Vagina (tissue), 2 donors: ENCODE measurements at regions not wholly inside any gene's neighbourhood (a gene's known extent, or its start where the extent isn't known, plus 50 kb on each side); places are given as distances from the start of the nearest gene placed in this dataset.

Source experiments
- DNase-seq, 2 donors: peaks; one replicate each; pipeline ENCODE4 v3.0.0-alpha.2; 2017; ENCODE audit errors: extremely low spot score in 2 of 2
- H3K27ac ChIP-seq: fragments of 200-600 bp; sonication (generic); one replicate; pipeline ENCODE4 v1.5.1; 2019
- H3K27me3 ChIP-seq: fragments of 200-600 bp; sonication (generic); one replicate; pipeline ENCODE4 v1.5.1; 2019
- H3K36me3 ChIP-seq, 2 donors: fragments of 200-600 bp; sonication (generic); one replicate each; pipeline ENCODE4 v1.5.1; 2017 to 2019
- H3K4me1 ChIP-seq: fragments of 200-600 bp; sonication (generic); one replicate; pipeline ENCODE4 v1.5.1; 2019
- H3K4me3 ChIP-seq, 2 donors: fragments of 200-600 bp; sonication (generic); 1 replicate in 1 of 2; 2 replicates in 1 of 2; pipeline ENCODE4 v1.5.1; 2016 to 2019
- H3K9me3 ChIP-seq: fragments of 200-600 bp; sonication (generic); one replicate; pipeline ENCODE4 v1.5.1; 2019
- CTCF ChIP-seq, 3 experiments: fragments of 450-650 bp in 2 of 3; fragments of 200-600 bp in 1 of 3; sonication (generic) in 1 of 3; IDR thresholded peaks; one replicate each; pipeline ENCODE4 v1.5.1; 2017 to 2019; ENCODE audit warnings: antibody characterized with exemption in 3 of 3, mild to moderate bottlenecking in 2 of 3, moderate library complexity in 2 of 3
- POLR2A ChIP-seq, 2 donors: fragments of 450-650 bp; IDR thresholded peaks; one replicate each; pipeline ENCODE4 v1.6.1; 2017; ENCODE audit warnings: antibody characterized with exemption in 2 of 2, mild to moderate bottlenecking in 2 of 2, moderate library complexity in 2 of 2
- POLR2AphosphoS5 ChIP-seq, 2 donors: sonication (generic); formaldehyde crosslinking; IDR thresholded peaks; one replicate each; pipeline ENCODE4 v1.9.0; 2017; ENCODE audit warnings: antibody characterized with exemption in 2 of 2, mild to moderate bottlenecking in 2 of 2, low read depth in 1 of 2; ENCODE audit not compliant: insufficient read depth in 1 of 2
- intact Hi-C: fragments of 100-400 bp; cut with DNase I; formaldehyde crosslinking; loops from one replicate; pipeline ENCODE4 v1.15.1; 2023

GRCh38 chr12:60094436-60094835 lies 498.6 kb downstream of the SLC16A7 start:
- no peak for TF ChIP-seq POLR2AphosphoS5 (IDR thresholded peaks at IDR 0.05; ENCODE audit: insufficient read depth in 1 of 2, low read depth in 1 of 2)
- no peak for TF ChIP-seq CTCF (IDR thresholded peaks at IDR 0.05)
- no peak for TF ChIP-seq POLR2A (IDR thresholded peaks at IDR 0.05)
- Histone ChIP-seq H3K36me3 (no peaks in the 10 kb centered on the region), H3K9me3 (no peaks in the 10 kb centered on the region), H3K27ac (no peak overlapping the region), H3K27me3 (no peaks in the 10 kb centered on the region), H3K4me1 (no peaks in the 10 kb centered on the region), H3K4me3 (no peak overlapping the region)
- DNase-seq = no peak
- intact Hi-C loops = no loop called here

GRCh38 chr12:60096727-60097126 lies 500.9 kb downstream of the SLC16A7 start:
- intact Hi-C loops = no loop called here
- Histone ChIP-seq H3K4me1 (no peaks in the 10 kb centered on the region), H3K9me3 (no peaks in the 10 kb centered on the region), H3K27me3 (no peaks in the 10 kb centered on the region), H3K4me3 (no peak overlapping the region), H3K27ac (no peak overlapping the region), H3K36me3 (no peaks in the 10 kb centered on the region)
- DNase-seq = no peak
- TF ChIP-seq POLR2A (IDR thresholded peaks at IDR 0.05) (no peak), CTCF (IDR thresholded peaks at IDR 0.05) (no peak), POLR2AphosphoS5 (IDR thresholded peaks at IDR 0.05; ENCODE audit: insufficient read depth in 1 of 2, low read depth in 1 of 2) (no peak)

GRCh38 chr12:60100160-60100559 lies 504.3 kb downstream of the SLC16A7 start:
- no peak for DNase-seq
- Histone ChIP-seq H3K27me3 (no peaks in the 10 kb centered on the region), H3K36me3 (no peaks in the 10 kb centered on the region), H3K4me3 (no peak overlapping the region), H3K9me3 (no peaks in the 10 kb centered on the region), H3K4me1 (no peaks in the 10 kb centered on the region), H3K27ac (no peak overlapping the region)
- TF ChIP-seq POLR2AphosphoS5 (IDR thresholded peaks at IDR 0.05; ENCODE audit: insufficient read depth in 1 of 2, low read depth in 1 of 2) (no peak), CTCF (IDR thresholded peaks at IDR 0.05) (no peak), POLR2A (IDR thresholded peaks at IDR 0.05) (no peak)
- intact Hi-C loops = no loop called here

- no peak overlapping the region for H3K27ac ChIP-seq
- H3K4me3 ChIP-seq = no peak overlapping the region
- no peaks in the 10 kb centered on the region for H3K9me3 ChIP-seq
- no peaks in the 10 kb centered on the region for H3K4me1 ChIP-seq
- no peak for DNase-seq
- no peaks in the 10 kb centered on the region for H3K36me3 ChIP-seq
- H3K27me3 ChIP-seq = no peaks in the 10 kb centered on the region
- TF ChIP-seq POLR2AphosphoS5 (IDR thresholded peaks at IDR 0.05; ENCODE audit: insufficient read depth in 1 of 2, low read depth in 1 of 2) (no peak), CTCF (IDR thresholded peaks at IDR 0.05) (no peak), POLR2A (IDR thresholded peaks at IDR 0.05) (no peak)
- intact Hi-C loops = no loop called here
Observed at GRCh38 chr12:60100852-60101251, 505.0 kb downstream of the SLC16A7 start.

- no peaks in the 10 kb centered on the region for H3K4me1 ChIP-seq
- TF ChIP-seq CTCF (IDR thresholded peaks at IDR 0.05) = no peak
- TF ChIP-seq POLR2AphosphoS5 (IDR thresholded peaks at IDR 0.05; ENCODE audit: insufficient read depth in 1 of 2, low read depth in 1 of 2) = no peak
- no peak for TF ChIP-seq POLR2A (IDR thresholded peaks at IDR 0.05)
- no peak overlapping the region for H3K4me3 ChIP-seq
- H3K27me3 ChIP-seq = no peaks in the 10 kb centered on the region
- intact Hi-C loops = no loop called here
- no peaks in the 10 kb centered on the region for H3K9me3 ChIP-seq
- no peak overlapping the region for H3K27ac ChIP-seq
- no peaks in the 10 kb centered on the region for H3K36me3 ChIP-seq
- no peak for DNase-seq
Observed at GRCh38 chr12:60101715-60102114, 505.9 kb downstream of the SLC16A7 start.
